ENCODE measurements at regions not wholly inside any gene's neighbourhood (a gene's known extent, or its start where the extent isn't known, plus 50 kb on each side); places are given as distances from the start of the nearest gene placed in this dataset.

DNA sequence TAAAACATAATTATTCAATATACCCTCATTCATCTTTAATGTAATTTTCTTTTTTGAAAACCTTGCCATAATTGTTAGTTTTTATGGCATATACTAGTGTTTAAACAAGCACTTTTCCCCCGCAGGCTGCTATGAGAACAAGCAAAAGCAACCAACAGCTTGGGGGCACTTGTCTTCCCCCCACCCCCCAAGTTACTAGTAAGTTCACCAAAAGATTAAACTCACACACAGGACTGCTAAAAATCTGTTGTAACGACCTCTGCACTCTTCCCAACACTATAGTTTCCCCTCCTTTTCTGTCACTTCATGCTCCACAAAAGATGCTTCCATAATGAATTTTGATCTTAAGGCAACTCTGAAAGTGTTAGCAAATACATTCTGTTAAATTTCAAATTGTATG lies 474.9 kb upstream of the SOX5 start:
- no peak for DNase-seq (ENCODE audit: low read depth in 2 of 2, low spot score in 1 of 2)

DNA sequence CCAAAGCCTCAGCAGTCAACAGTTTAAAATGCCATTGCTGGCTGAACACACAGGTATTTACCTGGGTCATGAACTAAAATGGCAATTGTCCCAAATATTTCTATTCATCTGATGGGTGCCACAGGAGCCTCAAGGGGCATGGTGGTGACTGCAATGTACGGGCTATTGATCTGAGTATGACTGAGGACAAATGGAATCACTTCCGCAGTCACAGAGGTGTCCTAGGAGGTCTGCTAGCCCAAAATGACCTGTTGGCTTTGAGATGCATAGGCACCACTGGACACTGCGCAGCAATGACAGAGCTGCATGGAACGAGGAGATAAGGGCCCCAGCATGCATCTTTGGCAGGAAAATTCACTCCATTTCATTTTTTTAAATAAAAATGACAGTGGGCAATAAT lies 474.1 kb upstream of the SOX5 start:
- DNase-seq (ENCODE audit: low read depth in 2 of 2, low spot score in 1 of 2): no peak

DNA sequence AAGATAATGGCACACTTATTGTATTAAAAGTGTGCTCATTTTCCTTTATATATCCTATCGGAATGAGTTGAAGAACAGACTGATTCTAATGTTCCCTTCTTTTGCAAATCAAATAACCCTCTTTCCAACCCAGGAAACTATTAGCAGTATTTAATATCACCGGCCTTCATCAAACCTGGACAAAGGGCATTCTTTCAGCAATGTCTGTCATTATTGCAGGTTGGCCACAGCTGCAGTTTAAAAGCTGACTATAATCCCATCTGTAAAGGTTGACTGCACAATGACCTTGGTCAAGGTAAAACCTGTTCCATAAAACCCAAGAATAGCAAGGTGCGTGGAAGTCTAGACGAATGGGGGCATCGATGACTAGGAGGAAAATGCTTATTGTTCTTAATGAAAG lies 472.3 kb upstream of the SOX5 start:
- DNase-seq (ENCODE audit: low read depth in 2 of 2, low spot score in 1 of 2): no peak

DNA sequence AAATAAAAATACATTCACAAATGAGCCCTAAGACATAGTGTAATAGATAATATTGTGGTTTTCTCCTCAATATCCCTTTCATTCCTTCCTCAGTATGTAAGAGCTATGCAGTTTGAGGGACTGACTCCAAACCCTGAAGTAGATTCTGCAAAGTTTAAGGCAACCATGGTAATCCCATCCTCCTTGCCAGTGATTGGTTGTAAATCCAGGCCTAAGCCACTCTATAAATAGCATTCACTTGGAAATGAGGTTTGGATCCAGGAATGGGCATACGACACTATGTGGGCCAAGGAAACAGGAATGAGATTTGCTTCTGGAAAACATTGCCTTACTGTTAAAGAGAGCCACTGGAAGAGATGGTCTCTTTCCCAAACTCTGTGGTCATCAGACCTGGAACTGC lies 468.7 kb upstream of the SOX5 start:
- DNase-seq (ENCODE audit: low read depth in 2 of 2, low spot score in 1 of 2): no peak

DNA sequence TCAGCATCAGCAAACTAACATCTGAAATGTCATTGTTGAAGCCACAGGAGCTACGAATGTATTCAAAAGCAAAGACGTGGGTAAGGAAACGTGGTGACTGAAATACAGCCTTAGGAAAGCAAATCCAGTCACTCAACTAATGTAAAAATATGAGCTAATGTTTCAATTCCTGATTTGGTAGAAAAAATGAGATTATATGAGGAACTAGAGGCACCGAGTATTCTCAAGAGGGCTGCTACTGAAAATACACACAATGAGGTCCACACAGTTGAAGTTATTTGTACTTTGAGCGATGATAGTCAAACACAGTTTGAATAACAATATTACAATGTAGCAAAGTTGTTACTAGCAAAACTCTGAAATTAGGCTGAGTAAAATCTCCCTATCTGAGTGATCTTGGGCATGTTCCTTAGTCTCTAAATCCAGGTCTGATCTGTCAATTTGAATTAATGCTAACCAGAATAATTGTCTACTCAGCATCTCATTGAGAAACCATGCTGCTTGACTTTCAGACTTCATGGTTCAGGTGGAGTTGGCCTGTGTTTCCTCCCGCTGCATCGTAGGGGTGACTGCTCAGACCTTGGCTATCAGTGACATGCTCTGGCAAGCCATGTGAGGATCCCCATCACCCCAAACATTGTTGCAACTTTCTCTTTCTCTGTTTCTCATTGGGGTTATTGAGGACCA lies 467.1 kb upstream of the SOX5 start:
- DNase-seq (ENCODE audit: low read depth in 2 of 2, low spot score in 1 of 2): no peak

DNA sequence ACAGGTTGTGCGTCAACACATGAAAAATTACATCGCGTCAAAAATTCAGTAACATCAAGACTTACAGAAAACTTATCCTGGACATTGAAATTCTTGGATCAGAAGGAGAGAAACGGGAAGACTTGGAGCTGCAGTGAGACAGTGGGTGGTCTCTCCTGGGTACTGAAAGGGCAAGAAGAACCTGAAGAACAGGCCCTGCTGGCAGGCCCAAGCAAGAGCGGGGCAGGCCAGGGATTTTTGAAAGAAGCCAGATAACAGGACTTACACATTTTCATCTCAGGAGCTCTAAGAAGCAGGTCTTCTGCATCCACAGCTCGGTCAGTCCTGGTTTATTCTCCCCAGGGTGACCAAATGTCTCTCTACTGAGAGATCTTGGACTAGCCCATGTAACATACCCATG lies 466.5 kb upstream of the SOX5 start:
- DNase-seq (ENCODE audit: low read depth in 2 of 2, low spot score in 1 of 2): no peak

DNA sequence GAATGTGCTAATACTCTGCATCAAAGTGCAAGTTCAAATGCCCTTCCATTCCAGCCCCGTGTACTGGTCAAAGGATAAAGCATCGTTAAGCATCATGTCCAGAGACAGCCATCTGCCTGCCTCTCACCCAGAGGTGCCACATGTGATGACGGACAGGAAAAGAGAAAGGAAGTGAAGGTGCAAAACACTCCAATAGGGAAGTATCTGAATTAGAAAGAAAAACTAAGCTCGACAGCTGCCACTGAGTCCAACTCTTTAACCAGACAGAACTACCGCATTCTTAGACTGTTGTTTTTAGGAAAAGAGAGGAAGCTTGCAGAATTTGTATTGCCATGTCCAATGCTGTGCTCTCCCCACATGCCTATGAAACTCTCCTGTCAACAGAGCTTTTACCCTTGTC lies 465.0 kb upstream of the SOX5 start:
- no peak for DNase-seq (ENCODE audit: low read depth in 2 of 2, low spot score in 1 of 2)

DNA sequence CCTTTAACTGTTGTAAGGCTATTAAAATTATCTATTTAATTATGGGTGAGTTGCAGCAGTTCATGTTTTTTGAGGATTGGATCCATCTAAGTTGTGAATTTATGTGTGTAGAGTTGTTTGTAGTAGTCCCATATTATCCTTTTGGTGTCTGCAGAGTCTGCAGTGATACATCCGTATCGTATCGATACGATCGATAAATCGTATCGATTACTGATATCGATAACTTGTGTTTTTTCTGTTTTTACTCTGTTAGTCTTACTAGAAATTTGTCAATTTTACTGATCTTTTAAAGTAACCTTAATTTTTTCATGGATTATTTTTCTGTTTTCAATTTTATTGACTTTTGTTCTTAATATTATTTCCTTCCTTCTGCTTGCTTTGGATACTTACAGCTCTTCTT lies 462.5 kb upstream of the SOX5 start:
- no peak for DNase-seq (ENCODE audit: low read depth in 2 of 2, low spot score in 1 of 2)

DNA sequence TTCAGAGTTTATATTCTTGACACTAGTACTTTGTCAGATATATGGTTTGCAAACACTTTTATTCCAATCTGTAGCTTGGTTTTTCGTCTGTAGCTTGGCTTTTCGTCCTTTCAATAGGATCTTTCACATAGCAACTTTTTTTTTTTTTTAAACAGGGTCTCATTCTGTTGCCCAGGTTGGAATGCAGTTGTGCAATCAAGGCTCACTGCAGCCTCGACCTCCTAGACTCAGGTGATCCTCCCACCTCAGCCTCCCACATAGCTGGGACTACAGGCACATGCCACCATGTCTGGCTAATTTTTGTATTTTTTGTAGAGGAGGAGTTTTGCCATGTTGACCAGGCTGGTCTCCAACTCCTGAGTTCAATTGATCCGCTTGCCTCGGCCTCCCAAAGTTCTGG lies 460.4 kb upstream of the SOX5 start:
- DNase-seq (ENCODE audit: low read depth in 2 of 2, low spot score in 1 of 2): no peak

DNA sequence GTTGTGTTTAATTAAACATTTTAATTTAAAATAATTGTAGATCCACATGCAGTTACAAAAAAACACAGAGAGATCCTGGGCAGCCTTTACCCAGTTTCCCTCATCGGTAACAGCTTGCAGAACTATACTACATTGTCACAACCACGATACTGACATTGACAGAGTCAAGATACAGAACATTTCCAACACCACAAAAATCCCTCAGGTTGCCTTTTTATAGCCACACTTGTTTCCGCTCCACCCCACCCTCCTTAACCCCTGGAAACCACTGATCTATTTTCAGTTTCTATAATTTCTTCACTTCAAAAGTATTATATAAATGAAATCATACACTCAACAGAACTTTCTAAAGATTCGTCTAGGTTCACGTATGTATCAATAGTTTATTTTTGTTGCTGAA lies 458.8 kb upstream of the SOX5 start:
- no peak for DNase-seq (ENCODE audit: low read depth in 2 of 2, low spot score in 1 of 2)

DNA sequence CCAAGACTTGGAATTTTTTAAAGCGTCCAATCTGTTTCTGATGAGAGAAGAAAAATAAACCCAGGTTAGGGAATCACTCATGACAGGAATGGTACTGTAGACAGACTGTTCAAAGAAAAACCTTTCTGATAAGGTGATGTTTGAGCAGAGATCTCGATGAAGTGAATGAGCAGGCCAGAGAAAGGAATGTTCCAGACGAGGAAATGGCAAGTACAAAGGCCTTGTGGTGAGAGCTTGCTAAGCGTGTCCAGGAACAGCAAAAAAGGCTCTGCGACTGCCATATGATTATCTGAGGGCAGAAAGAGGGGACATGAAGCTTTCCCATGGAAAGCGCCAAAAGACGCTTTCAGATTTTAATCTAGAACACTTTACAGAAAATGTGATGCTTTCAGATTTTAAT lies 458.4 kb upstream of the SOX5 start:
- no peak for DNase-seq (ENCODE audit: low read depth in 2 of 2, low spot score in 1 of 2)

DNA sequence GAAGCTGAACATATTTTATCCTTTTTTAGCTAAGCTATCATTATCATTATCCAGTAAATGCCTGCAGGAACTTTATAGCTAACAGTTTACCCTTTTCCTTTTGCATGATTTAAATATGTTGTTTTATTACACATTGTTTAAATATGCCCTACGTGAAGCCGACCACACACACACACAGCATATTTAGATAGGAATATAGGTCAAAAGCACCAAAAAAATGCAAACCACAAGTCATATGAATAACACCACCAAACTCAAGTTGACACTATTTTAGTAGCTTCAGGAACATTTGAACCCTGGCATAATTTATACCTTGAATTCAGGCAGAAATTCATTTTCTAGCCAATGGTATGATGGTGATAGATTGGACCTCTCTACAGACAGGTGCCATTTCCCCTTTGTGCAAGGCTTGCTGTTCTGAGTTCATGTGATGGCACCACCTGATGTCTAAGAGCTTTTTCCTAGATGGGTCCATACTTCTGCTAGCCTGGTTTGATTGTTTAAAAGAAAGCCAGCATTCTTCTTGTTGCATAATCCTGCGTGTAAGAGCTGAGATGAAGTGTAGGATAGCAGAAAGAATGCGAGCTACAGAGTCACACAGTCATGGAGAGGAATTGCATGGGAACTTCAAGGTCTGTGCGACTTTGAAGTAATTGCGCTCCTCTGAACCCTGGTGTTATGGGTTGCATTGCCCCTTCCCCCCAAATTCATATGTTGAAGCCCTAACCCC lies 454.8 kb upstream of the SOX5 start:
- DNase-seq (ENCODE audit: low read depth in 2 of 2, low spot score in 1 of 2): no peak

DNA sequence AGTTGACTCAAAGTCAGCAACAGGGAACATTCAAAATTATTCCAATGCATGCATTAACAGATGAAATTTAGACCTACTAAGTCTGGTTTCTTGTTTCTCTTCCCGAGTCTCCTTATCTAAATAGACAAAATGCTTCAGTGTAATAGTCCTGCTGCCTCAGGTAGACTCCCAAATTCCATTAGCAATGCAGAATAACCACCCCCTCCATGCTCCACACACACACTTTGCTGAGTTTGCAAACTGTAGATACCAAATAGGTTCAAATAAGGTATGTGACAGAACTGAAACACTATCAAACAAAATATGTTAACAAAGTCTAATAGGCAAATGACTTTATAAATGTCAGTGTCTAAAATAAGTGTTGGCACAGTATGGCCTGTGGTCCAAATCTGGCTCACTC lies 451.1 kb upstream of the SOX5 start:
- no peak for DNase-seq (ENCODE audit: low read depth in 2 of 2, low spot score in 1 of 2)

DNA sequence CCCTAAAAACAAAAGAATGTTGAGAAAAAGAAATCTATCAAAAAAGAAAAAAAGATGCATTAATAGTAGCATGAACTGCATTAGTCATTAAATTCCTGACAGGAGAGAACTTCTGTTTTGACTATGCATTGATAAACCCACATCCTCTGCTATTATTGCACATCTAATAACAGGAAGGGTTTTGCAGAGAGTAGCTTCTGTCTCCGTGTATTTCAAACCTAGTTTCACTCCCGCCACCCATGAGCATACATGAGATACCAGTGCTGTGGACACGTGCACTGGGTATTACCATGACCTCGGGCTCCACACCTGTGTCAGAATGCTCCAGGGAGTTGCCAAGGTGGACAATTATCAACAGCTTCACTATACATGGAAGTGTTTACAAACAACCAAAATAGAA lies 449.1 kb upstream of the SOX5 start:
- no peak for DNase-seq (ENCODE audit: low read depth in 2 of 2, low spot score in 1 of 2)

DNA sequence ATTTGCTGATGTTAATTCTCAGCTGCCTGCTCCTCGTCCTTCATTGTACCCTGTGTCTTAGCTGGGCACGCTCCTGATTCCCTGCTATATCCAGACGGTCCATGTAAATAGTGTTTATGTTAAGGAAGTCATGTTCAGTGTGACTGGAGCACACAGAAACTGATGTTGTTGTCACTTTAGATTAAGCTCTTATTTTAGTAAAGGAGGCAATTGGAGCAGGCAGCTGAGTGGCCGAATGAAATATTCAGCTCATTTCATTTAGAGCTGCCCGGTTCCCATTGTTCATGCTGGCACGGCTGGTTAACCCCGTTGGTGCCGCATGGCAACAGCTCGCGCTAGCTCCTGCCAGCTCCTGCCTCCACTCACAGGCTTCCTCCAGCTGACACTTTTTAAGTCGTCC lies 446.8 kb upstream of the SOX5 start:
- no peak for DNase-seq (ENCODE audit: low read depth in 2 of 2, low spot score in 1 of 2)

DNA sequence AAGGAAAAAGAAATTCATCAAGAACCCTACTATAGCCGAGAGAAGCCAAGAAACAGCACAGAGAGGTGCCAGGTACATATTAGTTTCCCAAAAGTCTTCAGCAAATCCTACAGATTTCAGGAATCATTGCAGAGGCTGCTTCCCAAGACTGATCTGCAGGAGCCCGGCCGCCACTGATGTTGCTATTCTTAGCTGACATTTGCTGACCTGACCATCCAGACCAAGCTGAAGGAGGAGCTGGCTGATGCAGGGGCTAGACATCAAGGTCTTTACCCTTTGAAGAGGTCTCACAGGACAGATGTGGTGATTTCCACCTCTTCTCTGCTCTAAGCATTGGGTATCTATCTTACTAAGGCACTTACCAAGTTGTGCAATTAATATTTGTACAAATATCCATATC lies 444.8 kb upstream of the SOX5 start:
- DNase-seq (ENCODE audit: low read depth in 2 of 2, low spot score in 1 of 2): no peak

DNA sequence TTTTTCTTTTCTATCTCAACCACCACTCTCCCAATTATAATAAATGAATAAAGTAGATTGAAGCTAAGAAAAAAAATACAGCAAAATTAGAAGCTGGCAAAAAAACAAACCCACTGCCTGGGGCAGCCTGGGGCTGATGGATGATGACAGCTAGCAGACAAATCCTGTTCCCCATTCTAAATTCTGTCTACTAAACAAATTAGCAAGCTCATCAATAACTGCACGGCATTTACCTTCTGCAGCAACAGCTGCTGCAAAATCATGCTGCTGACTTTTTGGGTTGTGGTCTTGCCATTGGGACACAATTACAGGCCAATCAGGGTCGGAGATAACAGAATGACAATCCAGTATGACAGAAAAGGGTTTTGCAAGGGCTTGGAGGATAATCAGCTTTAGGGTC lies 443.6 kb upstream of the SOX5 start:
- DNase-seq (ENCODE audit: low read depth in 2 of 2, low spot score in 1 of 2): no peak

DNA sequence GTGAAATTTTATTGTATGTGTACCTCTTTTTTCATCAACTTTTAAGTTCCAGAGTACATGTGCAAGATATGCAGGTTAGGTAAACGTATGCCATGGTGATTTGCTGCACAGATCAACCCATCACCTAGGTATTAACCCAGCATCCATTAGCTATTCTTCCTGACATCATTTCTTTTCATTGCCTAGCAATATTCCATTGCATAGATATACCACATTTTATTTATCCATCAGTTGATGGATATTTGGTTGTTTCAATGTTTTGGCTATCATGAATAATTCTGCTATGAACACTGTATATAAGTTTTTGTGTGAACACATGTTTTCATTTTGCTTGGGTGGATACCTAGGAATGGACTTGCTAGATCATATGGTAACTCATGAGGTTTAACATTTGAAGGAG lies 439.9 kb upstream of the SOX5 start:
- no peak for DNase-seq (ENCODE audit: low read depth in 2 of 2, low spot score in 1 of 2)

DNA sequence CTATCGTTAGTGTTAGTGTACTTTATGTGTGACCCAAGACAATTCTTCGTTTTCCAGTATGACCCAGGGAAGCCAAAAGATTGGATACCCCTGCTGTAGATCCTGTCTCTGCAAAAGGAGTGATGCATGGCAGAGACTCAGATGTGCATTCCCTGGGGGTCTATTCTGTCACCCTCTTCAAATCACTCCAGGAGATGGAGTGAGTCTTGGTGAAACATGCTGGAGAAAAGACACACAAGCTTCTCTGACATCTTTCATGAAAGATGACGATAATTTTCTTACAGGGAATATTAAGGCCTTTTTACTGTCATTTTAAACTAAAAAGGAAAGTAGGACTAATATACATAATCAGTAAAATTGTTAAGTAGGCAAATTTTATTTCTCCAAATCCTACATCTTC lies 437.9 kb upstream of the SOX5 start:
- DNase-seq (ENCODE audit: low read depth in 2 of 2, low spot score in 1 of 2): no peak

DNA sequence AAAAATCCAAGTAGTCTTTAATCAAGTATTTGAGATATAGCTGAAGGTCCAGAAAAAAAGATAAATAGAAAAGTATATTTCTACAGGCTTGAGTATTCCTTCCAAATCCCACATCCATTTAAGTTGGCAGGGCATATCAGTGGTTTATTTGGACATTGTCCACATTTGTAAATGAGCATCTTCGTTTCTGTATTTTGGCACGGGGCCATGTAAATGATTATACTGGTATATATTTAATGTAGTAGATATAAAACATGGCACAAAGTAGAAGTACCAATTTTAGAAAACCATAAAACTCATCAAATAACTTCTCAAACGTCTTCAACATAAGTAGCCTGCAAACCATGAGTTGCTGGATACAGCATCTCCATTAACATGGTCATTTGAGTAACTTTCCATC lies 437.4 kb upstream of the SOX5 start:
- no peak for DNase-seq (ENCODE audit: low read depth in 2 of 2, low spot score in 1 of 2)

DNA sequence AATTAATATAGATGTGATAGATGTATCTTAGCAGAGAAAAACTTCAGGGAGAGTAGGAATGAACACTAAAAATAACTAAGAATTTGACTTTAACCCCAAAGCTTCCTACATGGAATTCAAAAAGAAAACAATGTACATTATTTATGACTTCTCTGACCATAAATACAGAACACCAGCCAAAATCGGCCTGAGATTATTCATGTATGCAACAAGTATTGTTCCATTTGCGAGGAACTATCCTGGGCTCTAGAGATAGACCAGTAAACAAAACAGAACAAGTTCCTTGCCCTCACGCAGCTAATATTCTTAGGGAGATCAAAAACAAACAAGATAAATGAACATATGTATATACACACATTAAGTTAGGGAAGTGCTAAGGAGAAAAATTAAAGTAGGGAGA lies 432.3 kb upstream of the SOX5 start:
- DNase-seq (ENCODE audit: low read depth in 2 of 2, low spot score in 1 of 2): no peak

DNA sequence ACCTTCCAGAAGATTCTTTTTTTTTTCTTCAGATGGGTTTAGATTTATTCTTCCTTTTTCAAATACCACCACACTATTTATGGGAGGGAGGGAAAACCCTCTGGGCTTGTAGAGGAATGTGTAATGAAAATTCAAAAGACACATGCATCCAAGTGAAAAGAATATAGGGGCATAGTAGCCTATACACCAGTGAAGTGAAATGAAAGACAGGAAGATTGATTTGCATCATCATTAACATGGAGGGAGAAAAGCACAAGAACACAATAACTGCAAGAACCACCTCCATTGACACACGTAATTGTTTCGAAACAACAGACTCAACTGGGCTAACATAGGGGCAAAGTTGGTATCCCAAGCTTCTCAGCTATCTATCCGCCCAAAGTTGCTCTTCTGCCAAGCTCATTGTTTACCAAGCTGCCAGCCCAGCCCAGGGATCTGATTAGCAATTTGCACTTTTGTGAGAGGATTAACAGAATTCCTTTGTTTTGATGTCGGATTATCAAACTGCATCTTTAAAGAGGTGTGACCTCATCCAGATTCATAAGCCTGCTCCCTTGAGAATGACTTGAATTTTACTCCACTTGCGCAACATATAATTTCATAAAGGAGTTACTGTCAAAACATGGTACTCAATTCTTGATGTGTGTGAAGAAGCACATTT lies 430.5 kb upstream of the SOX5 start:
- no peak for DNase-seq (ENCODE audit: low read depth in 2 of 2, low spot score in 1 of 2)

DNA sequence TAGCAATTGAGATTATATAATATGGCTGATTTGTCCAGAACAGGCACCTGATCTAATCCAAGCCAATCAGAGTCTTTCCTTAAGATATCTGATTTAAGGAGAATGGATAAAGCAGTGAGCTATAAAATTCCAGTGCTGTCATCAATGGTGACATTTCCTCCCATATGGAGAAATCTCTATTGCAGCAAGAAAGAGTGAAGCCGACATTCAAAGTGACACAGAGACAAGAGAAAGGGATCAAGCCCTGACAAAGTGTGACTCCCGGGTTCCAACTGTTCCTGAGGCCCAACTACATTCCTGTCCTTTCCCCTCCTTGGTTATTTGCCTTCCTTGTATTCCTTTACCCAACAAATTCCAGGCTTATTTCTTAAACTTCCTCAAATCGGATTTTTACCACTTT lies 430.0 kb upstream of the SOX5 start:
- no peak for DNase-seq (ENCODE audit: low read depth in 2 of 2, low spot score in 1 of 2)
